DMS53 (cell line): ENCODE measurements at regions not wholly inside any gene's neighbourhood (a gene's known extent, or its start where the extent isn't known, plus 50 kb on each side); places are given as distances from the start of the nearest gene placed in this dataset.
A peak's percentile ranks its signal among the peaks of the same experiment; 100 is the strongest.

Experiments
- DNase-seq: peaks from one replicate; lab custom pipeline; 2025; lab: John Stamatoyannopoulos, UW

DNA sequence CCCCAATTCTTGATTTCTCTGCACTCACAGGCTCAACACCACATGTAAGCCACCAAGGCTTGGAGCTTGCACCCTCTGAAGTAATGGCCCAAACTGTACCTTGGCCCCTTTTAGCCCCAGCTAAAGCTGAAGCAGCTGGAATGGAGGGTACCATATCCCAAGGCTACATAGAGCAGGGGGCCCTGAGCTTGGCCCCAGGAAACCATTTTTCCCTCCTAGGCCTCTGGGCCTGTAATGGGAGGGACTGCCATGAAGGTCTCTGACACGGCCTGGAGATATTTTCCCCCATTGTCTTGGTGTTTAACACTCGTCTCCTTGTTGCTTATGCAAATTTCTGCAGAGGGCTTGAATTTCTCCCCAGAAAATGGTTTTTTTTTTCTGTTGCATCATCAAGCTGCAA is 69.7 kb downstream of the SKA1 start:
- no peak for DNase-seq

- no peak for DNase-seq
These were observed 71.8 kb downstream of the SKA1 start for GRCh38 chr18:50446629-50447028.

DNA sequence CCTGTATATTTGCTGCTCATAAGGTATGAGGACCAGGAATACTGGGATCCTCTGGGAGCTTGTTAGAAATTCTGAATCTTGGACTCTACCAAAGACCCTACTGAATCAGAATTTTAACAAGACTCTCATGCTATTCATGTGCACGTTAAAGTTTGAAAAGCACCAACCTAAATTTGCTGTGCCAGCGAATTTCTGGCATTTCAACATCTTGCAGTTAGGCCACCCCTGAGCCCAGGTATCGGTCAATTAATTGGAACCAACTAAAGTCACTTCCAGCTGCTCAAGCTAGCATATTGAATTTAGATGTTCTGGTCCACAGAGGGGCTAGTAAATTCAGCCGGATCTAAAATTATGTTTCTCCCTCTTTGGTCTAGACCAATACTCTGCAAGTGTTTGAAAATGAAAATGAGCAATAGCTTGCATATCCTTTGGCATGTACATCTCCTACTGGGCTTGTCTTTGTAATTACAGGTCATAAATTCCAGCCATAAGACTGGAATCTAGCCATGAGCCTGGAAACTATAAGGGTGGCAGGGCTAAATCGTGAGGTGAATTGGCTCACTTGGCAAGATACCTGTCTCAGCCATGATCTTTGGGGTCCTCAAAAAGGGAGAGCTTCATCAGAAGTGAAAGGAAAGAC is 72.4 kb downstream of the SKA1 start:
- no peak for DNase-seq

- DNase-seq = peak; percentile 31
These were observed 73.1 kb downstream of the SKA1 start for GRCh38 chr18:50447952-50448351.

- DNase-seq = no peak
These were observed 76.4 kb downstream of the SKA1 start for GRCh38 chr18:50451100-50451842.

DNA sequence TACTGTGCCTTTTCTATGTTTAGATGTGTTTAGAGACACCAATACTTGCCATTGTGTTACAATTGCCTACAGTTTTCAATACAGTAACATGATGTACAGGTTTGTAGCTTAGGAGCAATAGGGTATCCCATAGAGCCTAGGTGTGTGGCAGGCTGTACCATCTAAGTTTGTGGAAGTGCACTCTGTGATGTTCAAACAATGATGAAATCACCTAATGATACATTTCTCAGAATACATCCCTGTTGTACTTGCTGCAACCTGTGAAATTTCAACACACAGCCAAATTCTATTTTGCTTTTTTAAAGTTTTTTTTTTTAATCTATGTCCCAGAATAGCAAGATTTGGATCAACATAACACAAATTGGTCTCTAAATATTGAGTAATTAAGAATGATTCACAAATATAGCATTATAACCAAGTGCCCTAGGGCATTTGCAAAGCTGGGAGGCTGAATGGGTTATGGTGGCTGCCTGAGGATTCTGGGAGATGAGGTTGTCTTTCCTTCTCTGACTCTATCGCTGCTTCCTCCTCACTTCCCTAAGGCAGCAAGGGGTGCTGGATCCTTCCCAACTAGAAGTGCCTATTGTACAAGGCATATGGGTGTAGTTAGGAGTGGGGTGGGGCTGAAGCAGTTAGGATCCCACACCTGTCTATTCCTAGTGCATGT is 78.3 kb downstream of the SKA1 start:
- no peak for DNase-seq

- no peak for DNase-seq
These were observed 78.9 kb downstream of the SKA1 start for GRCh38 chr18:50453732-50454131.

GRCh38 chr18:50454387-50454988 is 79.6 kb downstream of the SKA1 start:
- no peak for DNase-seq

DNA sequence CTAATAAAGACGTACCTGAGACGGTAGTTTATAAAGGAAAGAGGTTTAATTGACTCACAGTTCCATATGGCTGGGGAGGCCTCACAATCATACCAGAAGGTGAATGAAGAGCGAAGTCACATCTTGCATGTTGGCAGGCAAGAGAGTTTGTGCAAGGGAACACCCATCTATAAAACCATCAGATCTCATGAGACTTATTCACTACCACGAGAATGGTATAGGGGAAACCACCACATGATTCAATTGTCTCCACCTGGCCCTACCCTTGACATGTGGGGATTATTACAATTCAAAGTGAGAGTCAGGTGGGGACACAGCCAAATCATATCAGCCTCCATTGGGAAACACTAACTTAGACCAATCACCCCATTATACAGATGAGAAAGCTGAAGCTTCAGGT is 81.4 kb downstream of the SKA1 start:
- DNase-seq = no peak

- no peak for DNase-seq
These were observed 82.8 kb downstream of the SKA1 start for GRCh38 chr18:50457639-50458038.

DNA sequence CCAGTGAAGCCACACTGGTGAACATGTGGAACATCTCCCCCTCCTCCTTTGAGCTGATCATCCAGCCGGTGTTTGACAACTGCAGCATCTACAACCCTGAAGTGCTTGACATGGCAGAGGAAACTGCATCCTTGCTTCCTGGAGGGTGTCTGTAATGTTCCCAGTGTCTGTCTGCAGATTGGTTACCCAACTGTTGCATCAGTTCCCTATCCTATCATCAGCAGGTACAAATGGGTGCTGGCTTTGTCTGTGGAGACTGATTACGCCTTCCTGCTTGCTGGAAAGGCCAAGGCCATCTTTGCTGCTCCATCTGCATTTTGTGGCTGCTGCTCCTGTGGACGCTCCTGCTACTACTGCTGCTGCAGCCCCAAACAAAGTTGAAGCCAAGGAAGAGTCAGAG is 83.5 kb downstream of the SKA1 start:
- DNase-seq = no peak

GRCh38 chr18:50458796-50459195 is 84.0 kb downstream of the SKA1 start:
- no peak for DNase-seq

DNA sequence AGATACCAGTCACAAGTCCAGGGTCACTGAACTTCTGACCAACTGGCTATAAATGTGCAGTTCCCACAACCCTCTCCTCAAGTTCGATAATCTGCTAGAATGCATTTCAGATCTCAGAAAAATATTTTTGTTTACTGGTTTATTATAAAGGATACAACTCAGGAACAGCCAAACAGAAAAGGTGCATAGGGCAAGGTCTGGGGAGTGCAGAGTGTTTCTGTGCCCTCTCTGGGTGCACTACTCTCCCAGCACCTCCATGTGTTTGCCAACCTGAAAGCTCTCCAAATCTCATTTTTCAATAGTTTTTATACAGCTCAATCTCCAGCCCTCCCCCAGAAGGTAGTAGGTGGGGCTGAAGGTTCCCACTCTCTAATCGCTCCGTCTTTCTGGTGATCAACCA is 85.2 kb downstream of the SKA1 start:
- no peak for DNase-seq

GRCh38 chr18:50460716-50461115 is 85.9 kb downstream of the SKA1 start:
- no peak for DNase-seq

DNA sequence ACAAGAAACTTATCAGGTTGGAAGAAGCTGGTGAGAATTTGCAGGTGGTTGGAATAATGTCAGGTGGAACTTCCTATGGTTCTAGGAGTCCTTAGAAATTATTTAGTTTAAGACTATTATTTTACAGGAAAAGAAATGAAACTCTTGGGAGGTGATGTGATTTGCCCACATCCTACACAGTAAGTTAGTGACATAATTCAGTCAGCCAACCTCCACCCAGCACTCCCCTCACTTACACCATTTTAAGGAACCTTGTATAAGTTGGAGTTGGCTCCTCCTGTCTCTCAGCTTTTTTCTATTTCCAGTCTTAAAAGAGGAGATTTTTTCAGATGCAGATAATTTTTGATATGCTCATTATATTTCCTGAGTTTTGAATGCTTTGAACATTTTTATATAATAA is 86.4 kb downstream of the SKA1 start:
- DNase-seq = no peak

DNA sequence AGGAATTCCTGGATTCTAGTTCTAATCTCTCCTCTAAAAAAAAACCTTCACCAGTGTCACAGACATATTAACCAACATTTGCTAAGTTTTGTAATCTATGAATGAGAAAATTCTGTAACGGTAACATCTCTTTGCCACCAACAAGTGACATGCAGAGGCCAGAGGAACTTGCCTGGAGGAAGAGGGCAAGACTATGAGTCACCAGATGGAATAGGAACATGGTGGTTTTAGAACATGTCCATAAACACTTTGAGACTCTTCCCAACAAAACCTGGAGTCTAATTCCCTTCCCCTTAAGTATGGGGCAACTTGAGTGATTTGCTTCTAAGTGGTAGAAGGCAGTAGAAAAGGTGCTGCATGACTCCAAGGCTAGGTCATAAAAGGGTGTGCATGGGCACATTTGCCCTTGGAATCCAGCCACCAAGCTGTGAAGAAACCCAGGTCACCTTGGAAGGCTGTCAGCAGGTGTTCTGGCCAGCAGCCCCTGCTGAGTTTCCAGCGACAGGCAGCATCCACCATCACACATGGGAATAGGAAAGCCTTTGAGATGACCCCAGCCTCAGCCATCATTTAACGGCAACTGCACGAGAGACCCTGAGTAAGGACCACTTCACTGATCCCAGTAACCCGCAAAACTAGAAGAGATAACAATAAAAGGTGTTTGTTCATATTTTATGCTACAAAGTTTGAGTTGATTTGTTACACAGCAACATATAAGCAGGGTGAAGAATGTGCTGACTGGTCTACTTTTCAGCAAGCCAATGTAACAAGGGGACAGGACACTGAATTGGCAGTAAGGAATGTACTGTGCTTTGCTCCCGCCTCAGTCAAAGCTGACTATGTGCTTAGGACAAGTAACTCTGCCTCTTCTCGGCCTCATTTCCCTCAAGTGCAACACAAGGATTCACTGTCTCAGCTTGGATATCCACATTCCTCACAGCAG is 90.6 kb downstream of the SKA1 start:
- DNase-seq = no peak

GRCh38 chr18:50466634-50467033 is 91.8 kb downstream of the SKA1 start:
- no peak for DNase-seq

- no peak for DNase-seq
These were observed 91.1 kb upstream of the MAPK4 start for GRCh38 chr18:50468807-50469206.

GRCh38 chr18:50469380-50469781 is 90.5 kb upstream of the MAPK4 start:
- DNase-seq = no peak

GRCh38 chr18:50472941-50473340 is 86.9 kb upstream of the MAPK4 start:
- DNase-seq = no peak

DNA sequence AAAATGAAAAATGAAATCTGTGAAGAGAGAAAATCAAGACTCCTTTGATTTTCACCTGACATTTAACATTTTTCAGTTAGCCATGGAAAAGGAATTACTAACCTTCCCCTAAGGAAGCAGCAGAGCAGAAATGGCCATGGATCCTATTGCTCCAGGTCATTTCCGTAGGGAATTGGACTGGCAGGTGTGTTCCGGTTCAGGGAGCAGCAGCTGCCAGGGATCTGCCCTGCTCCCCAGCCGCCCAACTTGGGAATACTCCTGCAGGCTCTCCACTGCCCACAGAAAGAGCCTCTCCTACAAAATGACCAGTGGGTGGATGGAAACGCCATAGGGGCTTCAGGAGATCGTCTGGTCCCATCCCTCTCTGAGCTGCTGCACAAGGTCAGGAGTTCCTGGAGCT is 86.0 kb upstream of the MAPK4 start:
- peak; percentile 94 for DNase-seq
